OCI-M2 (cell line): ENCODE measurements at regions not wholly inside any gene's neighbourhood (a gene's known extent, or its start where the extent isn't known, plus 50 kb on each side); places are given as distances from the start of the nearest gene placed in this dataset.
A peak's percentile ranks its signal among the peaks of the same experiment; 100 is the strongest.

ENCODE experiments used
- DNase-seq: peaks from one replicate; lab custom pipeline; 2025; ENCODE audit not compliant: unreplicated experiment; lab: John Stamatoyannopoulos, UW

- no peak for DNase-seq
Observed at GRCh38 chr12:93279565-93280412, 97.9 kb upstream of the NUDT4 start.

- DNase-seq = no peak
Observed at GRCh38 chr12:93287149-93287548, 90.6 kb upstream of the NUDT4 start.

- no peak for DNase-seq
Observed at GRCh38 chr12:93288626-93289025, 89.1 kb upstream of the NUDT4 start.

GRCh38 chr12:93290391-93290790 lies 87.3 kb upstream of the NUDT4 start:
- no peak for DNase-seq

- DNase-seq = no peak
Observed at GRCh38 chr12:93292213-93292612, 85.5 kb upstream of the NUDT4 start.

- no peak for DNase-seq
Observed at GRCh38 chr12:93292731-93293566, 84.8 kb upstream of the NUDT4 start.

- DNase-seq = no peak
Observed at GRCh38 chr12:93297032-93297431, 80.7 kb upstream of the NUDT4 start.

- DNase-seq = no peak
Observed at GRCh38 chr12:93297536-93297935, 80.2 kb upstream of the NUDT4 start.

GRCh38 chr12:93299262-93299846 lies 78.4 kb upstream of the NUDT4 start:
- no peak for DNase-seq

- no peak for DNase-seq
Observed at GRCh38 chr12:93300611-93301021, 77.1 kb upstream of the NUDT4 start.

- no peak for DNase-seq
Observed at GRCh38 chr12:93302331-93303229, 75.1 kb upstream of the NUDT4 start.

- no peak for DNase-seq
Observed at GRCh38 chr12:93306636-93307035, 71.1 kb upstream of the NUDT4 start.

GRCh38 chr12:93308281-93308680 lies 69.4 kb upstream of the NUDT4 start:
- no peak for DNase-seq

GRCh38 chr12:93311827-93312226 lies 65.9 kb upstream of the NUDT4 start:
- no peak for DNase-seq

- no peak for DNase-seq
Observed at GRCh38 chr12:93314177-93314497, 63.6 kb upstream of the NUDT4 start.

GRCh38 chr12:93315385-93315906 lies 62.3 kb upstream of the NUDT4 start:
- DNase-seq = no peak

- peak; percentile 76 for DNase-seq
Observed at GRCh38 chr12:93315907-93316622, 61.7 kb upstream of the NUDT4 start.

GRCh38 chr12:93316623-93316971 lies 61.1 kb upstream of the NUDT4 start:
- DNase-seq = no peak

GRCh38 chr12:93317227-93317626 lies 60.5 kb upstream of the NUDT4 start:
- no peak for DNase-seq
